Glomerular endothelial cell (primary cell): ENCODE measurements at regions not wholly inside any gene's neighbourhood (a gene's known extent, or its start where the extent isn't known, plus 50 kb on each side); places are given as distances from the start of the nearest gene placed in this dataset.
"Not testable (repeated sequence)": the region's sequence is repeated elsewhere in the genome, so short reads cannot be mapped to it uniquely, and the experiment has no call there.

Experiments
- DNase-seq: peaks from one replicate; pipeline ENCODE4 v3.0.0-alpha.2; 2011; ENCODE audit warnings: low read depth, low spot score; ENCODE audit errors: extremely low read depth

- DNase-seq, result not testable (repeated sequence)
Measured at GRCh38 chr16:29261427-29262248, 144.9 kb downstream of the NPIPB11 start.

- DNase-seq, result not testable (repeated sequence)
Measured at GRCh38 chr16:29260683-29261426, 145.7 kb downstream of the NPIPB11 start.

- not testable (repeated sequence) for DNase-seq
Measured at GRCh38 chr16:29259635-29260457, 146.7 kb downstream of the NPIPB11 start.

DNA sequence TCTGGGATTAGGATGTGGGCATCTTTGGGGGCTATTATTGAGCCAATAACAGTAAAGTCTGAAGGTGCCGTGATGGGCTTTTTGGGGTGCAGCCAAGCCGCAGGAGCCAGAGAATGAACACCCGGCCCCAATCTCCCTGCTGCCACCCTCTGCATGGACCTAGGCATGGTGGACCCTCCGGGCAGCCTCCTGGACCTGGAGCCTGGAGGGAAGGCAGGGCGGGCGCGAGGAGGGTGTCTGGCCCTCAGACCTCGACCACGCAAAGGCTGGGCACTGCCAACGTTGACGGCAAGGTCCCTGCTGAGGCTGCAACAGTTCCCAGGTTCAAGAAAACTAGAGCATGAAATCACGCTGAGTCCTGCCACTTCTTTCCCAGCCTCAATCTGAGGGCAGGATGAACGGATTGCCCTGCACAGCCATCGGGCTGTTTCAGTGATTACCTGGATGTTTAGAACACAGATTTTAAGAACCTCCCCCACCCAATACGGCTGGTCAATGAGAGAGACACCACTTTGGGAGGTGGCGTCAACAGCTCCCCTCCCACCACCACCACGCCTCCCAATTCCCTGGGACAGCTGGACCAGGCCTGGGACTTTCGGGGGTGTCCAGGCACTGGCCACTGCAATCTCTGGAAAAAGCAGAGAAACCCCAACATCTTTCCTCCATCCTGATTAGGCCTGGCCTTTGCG lies 147.4 kb downstream of the NPIPB11 start:
- DNase-seq, result not testable (repeated sequence)

- DNase-seq, result not testable (repeated sequence)
Measured at GRCh38 chr16:29257419-29258336, 148.8 kb downstream of the NPIPB11 start.

DNA sequence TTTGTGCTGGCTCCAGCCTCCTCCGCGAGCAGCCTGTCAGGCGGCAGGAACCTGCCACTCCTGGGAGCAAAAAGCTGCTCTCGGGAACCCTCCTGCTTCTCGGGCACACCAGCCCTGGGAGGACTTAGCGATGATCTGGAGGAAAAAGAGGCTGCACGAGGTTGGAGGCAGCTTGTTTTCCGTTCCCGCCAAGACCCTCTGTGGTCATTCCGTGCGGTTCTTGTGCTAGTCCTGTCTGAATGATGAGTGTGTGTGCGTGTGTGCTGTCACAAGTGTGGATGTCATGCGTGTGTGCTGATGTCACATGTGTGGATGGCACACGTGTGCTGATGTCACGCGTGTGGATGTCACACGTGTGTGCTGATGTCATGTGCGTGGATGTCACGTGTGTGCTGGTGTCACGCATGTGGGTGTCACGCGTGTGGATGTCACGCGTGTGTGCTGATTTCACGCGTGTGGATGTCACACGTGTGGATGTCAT lies 150.0 kb downstream of the NPIPB11 start:
- DNase-seq, result no peak

DNA sequence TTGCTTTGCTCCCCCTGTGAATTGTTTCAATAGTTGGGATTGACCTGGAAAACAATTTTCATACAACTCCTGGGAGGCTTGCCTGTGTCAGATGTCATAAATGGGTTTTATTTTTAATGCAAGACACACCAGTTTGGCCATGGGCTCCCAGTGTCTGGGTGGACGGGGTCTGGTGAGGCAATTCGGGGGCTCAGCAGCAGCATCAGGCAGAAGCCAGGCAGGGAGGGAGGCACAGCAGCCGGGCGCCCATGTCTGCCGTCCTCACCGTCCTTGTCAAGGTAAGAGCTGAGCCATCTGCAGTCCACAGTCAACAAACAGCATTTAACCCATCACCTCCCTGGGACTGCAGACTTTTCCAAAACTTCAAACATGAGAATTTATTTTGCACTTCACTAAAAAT lies 150.6 kb downstream of the NPIPB11 start:
- not testable (repeated sequence) for DNase-seq

GRCh38 chr16:29255496-29255796 lies 151.1 kb downstream of the NPIPB11 start:
- not testable (repeated sequence) for DNase-seq

DNA sequence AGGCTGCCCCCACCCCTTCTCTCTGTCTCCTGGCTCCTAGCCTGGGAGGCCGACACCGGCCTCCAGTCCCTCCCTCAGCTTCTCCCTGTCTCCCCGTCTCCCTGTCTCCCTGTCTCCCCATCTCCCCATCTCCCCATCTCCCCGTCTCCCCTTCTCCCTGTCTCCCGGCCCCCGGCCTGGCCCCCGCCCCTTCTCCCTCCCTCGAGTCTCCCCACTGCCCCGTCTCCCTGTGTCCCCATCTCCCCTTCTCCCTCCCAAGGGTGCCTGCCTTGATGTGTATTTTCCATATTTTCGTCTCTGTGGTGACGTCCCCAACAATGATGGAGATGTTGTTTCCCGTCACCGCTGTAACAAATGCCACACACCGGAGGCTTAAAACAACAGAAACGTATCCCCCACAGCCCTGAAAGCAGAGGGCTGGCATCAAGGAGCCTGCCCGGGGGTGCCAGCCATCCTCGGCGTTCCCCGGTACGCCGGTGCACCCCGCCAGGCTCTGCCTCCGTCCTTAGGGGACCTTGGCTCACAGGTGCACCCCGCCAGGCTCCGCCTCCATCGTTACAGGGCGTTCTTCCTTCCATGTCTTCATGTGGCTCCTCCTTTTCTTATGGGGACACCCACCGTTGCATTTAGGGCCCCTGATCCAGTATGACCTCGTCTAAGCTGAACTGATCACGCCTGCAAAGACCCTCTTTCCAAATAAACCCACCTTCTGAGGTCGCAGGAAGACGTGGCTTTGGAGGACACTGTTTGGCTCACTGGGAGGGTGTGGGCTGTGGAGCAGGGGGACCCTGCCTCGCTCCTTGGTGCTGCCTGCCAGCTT lies 151.6 kb downstream of the NPIPB11 start:
- no peak for DNase-seq

- not testable (repeated sequence) for DNase-seq
Measured at GRCh38 chr16:29253716-29254590, 152.6 kb downstream of the NPIPB11 start.

DNA sequence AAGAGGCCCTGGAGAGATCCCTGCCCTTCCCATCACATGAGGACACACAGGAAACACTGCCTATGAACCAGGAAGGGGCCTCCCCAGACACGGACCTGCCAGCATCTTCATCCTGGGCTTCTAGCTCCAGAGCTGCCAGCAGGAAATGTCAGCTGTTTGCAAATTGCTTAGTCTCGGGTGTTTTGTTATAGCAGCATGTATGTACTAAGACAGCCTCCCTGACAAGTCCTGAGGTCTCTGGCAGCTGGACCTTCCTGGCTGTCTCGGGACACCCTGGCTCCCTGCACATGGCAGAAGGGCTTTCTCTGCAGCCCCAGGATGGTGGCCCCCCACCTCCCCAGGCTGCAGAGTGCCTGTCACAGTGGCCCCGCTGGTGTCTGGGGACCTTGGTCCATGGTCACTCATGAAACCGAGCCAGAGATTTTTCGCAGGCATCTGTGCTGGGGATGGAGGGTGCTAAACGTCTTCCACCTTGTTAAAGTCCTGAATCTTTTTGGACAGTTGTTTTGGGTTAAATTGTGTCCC lies 153.4 kb downstream of the NPIPB11 start:
- not testable (repeated sequence) for DNase-seq

DNA sequence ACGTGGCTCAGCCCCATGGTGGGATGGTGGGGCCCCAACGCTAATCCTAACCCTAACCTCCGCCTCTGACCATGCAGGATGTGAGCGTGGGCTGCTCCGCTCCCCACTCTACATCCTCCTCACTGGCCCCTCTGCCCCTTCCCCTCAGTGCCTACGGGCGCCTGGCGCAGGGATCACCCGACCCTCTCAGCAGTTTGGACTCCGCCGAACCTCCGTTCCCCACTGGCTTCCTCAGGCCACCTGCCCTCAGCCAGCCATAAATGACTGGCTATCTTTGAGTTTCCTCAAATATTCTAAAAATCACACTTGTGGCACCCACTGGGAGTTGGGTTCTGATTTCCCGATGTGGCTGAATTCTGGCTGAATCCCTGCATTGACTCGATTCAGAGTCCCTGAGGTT lies 154.2 kb downstream of the NPIPB11 start:
- not testable (repeated sequence) for DNase-seq

DNA sequence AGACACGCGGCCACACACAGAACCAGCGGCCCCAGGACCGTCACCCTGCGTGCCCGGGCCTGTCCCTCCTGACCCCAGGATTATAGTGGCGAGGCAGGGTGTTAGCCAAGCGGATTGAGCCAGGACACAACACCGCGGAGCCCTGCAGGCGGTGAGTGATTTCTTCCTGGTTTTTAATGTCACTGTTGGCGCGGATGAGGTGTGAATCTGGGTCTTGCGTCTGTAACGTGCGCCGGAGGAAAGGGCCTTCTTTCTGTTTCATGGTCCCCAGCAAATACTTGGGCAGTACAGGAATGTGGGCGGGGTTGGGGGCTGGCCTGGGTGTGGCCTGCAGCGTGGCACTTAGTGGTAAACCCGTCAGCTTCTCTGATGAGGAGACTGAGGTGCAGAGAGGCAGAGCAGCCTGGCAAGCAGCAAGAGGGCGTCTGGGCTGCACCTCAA lies 154.9 kb downstream of the NPIPB11 start:
- not testable (repeated sequence) for DNase-seq

DNA sequence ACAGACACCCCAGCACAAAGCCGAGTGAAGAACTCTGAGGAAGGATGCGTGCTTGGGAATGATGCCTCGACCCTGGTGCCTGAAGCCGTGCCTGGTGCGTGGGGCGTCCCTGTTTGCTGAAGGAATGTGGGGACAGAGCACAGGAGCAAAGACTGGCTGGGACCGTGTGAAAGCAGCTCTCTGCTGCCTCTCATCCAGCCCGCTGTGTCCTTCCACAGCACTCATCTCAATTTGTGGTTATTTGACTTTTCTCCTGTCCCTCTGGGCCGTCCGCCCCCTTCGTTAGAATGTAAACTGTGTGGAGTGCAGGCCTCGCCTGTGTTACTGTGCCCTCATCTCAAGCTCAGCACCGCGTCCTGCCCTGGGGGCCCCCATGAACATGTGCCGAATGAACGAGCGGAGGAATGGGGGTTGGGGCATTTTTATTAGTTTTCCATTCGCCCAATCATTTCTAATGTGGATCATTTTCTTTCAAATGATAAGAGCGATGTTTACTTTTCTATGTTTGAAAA lies 155.5 kb downstream of the NPIPB11 start:
- DNase-seq, result not testable (repeated sequence)

DNA sequence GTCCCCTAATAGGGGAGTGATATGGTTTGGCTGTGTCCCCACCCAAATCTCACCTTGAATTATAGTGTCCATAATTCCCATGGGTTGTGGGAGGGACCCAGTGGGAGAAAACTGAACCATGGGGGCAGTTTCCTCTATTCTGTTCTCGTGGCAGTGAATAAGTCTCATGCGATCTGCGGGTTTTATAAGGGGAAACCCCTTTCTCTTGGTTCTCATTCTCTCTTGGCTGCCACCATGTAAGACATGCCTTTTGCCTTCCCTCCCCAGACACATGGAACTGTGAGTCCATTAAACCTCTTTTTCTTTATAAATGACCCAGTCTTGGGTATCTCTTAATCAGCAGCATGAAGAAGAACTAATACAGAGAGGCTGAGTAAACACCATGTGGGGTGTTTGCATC lies 156.0 kb downstream of the NPIPB11 start:
- DNase-seq, result not testable (repeated sequence)

DNA sequence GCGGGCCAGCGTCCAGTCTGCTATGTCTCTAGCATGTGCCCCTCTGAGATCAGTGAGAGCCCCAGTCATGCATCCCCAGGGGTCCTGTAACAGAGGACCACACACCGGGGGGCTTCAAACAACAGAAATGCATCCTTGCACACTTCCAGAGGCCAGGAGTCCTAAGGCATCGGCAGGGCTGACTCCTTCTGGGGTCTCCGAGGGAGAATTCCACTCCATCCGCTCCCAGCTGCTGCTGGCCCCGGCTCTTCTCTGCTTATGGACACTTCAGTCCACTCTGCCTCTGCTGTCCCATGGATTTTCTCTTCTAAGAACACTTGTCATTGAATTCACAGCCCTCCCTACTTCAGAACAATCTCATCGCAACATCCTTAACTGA lies 157.6 kb downstream of the NPIPB11 start:
- not testable (repeated sequence) for DNase-seq

- not testable (repeated sequence) for DNase-seq
Measured at GRCh38 chr16:29248306-29248939, 158.1 kb downstream of the NPIPB11 start.
